ENCODE measurements at regions not wholly inside any gene's neighbourhood (a gene's known extent, or its start where the extent isn't known, plus 50 kb on each side); places are given as distances from the start of the nearest gene placed in this dataset.

DNA sequence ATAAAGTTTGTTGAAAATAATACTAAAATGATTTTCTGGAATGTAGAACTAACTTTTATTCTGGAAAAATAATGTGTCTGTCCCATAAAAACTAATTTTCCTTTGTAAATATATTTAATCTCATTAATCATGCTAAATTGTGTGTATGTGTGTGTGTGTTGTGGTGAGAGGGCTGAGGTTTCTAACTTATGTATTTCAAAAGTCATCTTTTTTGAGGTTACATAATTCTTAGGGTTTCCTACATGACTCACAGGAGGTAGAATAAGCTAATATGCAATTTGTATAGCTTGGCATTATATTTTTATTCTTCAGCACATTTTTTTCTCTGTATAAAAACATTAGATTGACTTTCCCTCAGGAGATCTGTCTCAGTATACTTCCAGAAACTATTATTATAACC is 64.1 kb upstream of the CLVS2 start:
- Histone ChIP-seq H3K27ac (ENCODE audit: low read depth, low read length) (no peak overlapping the region), H3K79me1 (ENCODE audit: low read depth, low read length) (no peaks in the 10 kb centered on the region), H2BK120ac (replicated peaks; ENCODE audit: low read depth, low read length) (no peak overlapping the region), H3K9me3 (ENCODE audit: insufficient read depth in 2 of 2, low read depth in 1 of 2, low read length in 1 of 2) (no peaks in the 10 kb centered on the region), H2BK15ac (ENCODE audit: low read length) (no peak overlapping the region), H3K23me2 (ENCODE audit: low read depth, low read length) (no peaks in the 10 kb centered on the region), H3K18ac (ENCODE audit: extremely low read depth, low read length) (no peak overlapping the region), H3K56ac (replicated peaks; ENCODE audit: insufficient read length, low read depth, low read length) (no peak overlapping the region), H4K20me1 (replicated peaks in 1 of 2; ENCODE audit: control insufficient read depth in 1 of 2, insufficient read depth in 2 of 2, low read length in 2 of 2) (no peaks in the 10 kb centered on the region), H4K91ac (replicated peaks; ENCODE audit: insufficient read length, low read length) (no peak overlapping the region), H3K4me2 (ENCODE audit: insufficient read depth in 1 of 2, low read depth in 2 of 2, low read length in 2 of 2) (no peak overlapping the region), H3K14ac (ENCODE audit: insufficient read length) (no peak overlapping the region), H3K9ac (replicated peaks in 1 of 4; ENCODE audit: extremely low read depth in 1 of 4, low read depth in 3 of 4, low read length in 3 of 4) (no peak overlapping the region), H2AFZ (ENCODE audit: low read length) (no peak overlapping the region), H2AK5ac (ENCODE audit: low read depth, low read length) (no peak overlapping the region), H3K4me1 (replicated peaks in 1 of 4; ENCODE audit: control insufficient read depth in 3 of 4, insufficient read depth in 4 of 4, low read length in 3 of 4) (no peaks in the 10 kb centered on the region), H4K5ac (ENCODE audit: insufficient read length, low read depth, low read length) (no peak overlapping the region), H4K8ac (ENCODE audit: extremely low read depth, insufficient read depth, low read length) (no peak overlapping the region), H3K4me3 (ENCODE audit: extremely low read depth in 1 of 4, insufficient read depth in 2 of 4, low read depth in 3 of 4, low read length in 4 of 4) (no peak overlapping the region), H2BK12ac (ENCODE audit: low read depth, low read length) (no peak overlapping the region), H3K79me2 (ENCODE audit: control insufficient read depth in 1 of 2, insufficient read depth in 2 of 2, low read length in 2 of 2) (no peaks in the 10 kb centered on the region), H3K4ac (replicated peaks; ENCODE audit: insufficient read length, low read depth, low read length) (no peak overlapping the region), H2BK5ac (ENCODE audit: low read depth, low read length) (no peak overlapping the region), H3K36me3 (ENCODE audit: control insufficient read depth in 2 of 4, insufficient read depth in 4 of 4, low read length in 3 of 4) (no peaks in the 10 kb centered on the region), H3K23ac (ENCODE audit: insufficient read length) (no peak overlapping the region), H2BK20ac (ENCODE audit: low read length) (no peak overlapping the region), H3K27me3 (replicated peaks in 1 of 4; ENCODE audit: control insufficient read depth in 3 of 4, extremely low read depth in 1 of 4, insufficient read depth in 3 of 4, low read length in 3 of 4) (no peaks in the 10 kb centered on the region)
- FAIRE-seq (no peak), DNase-seq (ENCODE audit: low read depth in 1 of 2, low spot score in 2 of 2) (no peak)
- CTCF ChIA-PET (ENCODE audit: partially characterized antibody) = interaction anchor here (1.0 kb wide), 1 partner anchor 15 kb away, joined by 4 read pairs; no protein-coding TSS in a partner anchor
- POLR2A ChIA-PET (ENCODE audit: partially characterized antibody) = no interaction called here
- TF ChIP-seq CREB1 (IDR thresholded peaks at IDR 0.05) (no peak), CHD1 (IDR thresholded peaks at IDR 0.05; ENCODE audit: low read depth, low read length) (no peak), KDM1A (IDR thresholded peaks at IDR 0.05; ENCODE audit: borderline replicate concordance, low read length) (no peak), NRF1 (IDR thresholded peaks at IDR 0.05; ENCODE audit: low read depth, low read length) (no peak), KDM4A (IDR thresholded peaks at IDR 0.05; ENCODE audit: low read depth, low read length, severe bottlenecking) (no peak), POU5F1 (IDR thresholded peaks at IDR 0.05; ENCODE audit: low read depth, low read length) (no peak), TAF1 (IDR thresholded peaks at IDR 0.05; ENCODE audit: low read depth, low read length) (no peak), SP1 (IDR thresholded peaks at IDR 0.05; ENCODE audit: low read depth, low read length) (no peak), JUN (IDR thresholded peaks at IDR 0.05; ENCODE audit: low read depth, low read length) (no peak), POLR2A (IDR thresholded peaks at IDR 0.05; ENCODE audit: control extremely low read depth in 1 of 2, low read depth in 2 of 2, low read length in 2 of 2) (no peak), EZH2 (IDR thresholded peaks at IDR 0.05; ENCODE audit: low read depth, low read length, severe bottlenecking) (no peak), SIRT6 (IDR thresholded peaks at IDR 0.05; ENCODE audit: low read length) (no peak)
- TF ChIP-seq, protein P1, sequence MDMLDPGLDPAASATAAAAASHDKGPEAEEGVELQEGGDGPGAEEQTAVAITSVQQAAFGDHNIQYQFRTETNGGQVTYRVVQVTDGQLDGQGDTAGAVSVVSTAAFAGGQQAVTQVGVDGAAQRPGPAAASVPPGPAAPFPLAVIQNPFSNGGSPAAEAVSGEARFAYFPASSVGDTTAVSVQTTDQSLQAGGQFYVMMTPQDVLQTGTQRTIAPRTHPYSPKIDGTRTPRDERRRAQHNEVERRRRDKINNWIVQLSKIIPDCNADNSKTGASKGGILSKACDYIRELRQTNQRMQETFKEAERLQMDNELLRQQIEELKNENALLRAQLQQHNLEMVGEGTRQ (IDR thresholded peaks at IDR 0.05; ENCODE audit: low read length) = no peak
- TF ChIP-seq, protein P2, sequence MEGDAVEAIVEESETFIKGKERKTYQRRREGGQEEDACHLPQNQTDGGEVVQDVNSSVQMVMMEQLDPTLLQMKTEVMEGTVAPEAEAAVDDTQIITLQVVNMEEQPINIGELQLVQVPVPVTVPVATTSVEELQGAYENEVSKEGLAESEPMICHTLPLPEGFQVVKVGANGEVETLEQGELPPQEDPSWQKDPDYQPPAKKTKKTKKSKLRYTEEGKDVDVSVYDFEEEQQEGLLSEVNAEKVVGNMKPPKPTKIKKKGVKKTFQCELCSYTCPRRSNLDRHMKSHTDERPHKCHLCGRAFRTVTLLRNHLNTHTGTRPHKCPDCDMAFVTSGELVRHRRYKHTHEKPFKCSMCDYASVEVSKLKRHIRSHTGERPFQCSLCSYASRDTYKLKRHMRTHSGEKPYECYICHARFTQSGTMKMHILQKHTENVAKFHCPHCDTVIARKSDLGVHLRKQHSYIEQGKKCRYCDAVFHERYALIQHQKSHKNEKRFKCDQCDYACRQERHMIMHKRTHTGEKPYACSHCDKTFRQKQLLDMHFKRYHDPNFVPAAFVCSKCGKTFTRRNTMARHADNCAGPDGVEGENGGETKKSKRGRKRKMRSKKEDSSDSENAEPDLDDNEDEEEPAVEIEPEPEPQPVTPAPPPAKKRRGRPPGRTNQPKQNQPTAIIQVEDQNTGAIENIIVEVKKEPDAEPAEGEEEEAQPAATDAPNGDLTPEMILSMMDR (IDR thresholded peaks at IDR 0.05; ENCODE audit: control extremely low read depth in 1 of 3, insufficient read depth in 1 of 3, low read depth in 1 of 3, low read length in 3 of 3) = no peak

Data from H1 (cell line).